ENCODE measurements at regions not wholly inside any gene's neighbourhood (a gene's known extent, or its start where the extent isn't known, plus 50 kb on each side); places are given as distances from the start of the nearest gene placed in this dataset.

DNA sequence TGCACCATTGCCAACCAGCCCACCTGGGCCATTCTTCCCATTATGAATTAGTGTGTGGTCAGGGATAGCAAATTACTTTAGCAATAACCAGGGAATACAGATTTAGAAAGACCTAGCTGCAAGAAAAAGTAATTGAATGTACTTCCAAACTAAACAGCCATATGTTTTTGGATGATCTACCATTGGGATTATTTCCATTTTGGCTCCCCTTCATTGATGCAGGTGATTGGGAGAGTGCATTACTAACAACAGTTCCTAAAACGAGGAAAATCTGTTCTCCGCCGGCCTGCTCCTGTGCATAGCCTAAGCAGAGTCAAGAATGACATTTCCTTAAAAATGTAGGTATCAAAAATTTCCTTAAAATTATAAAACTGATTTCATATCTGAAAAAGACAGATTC lies 58.5 kb downstream of the MAIP1 start:
- DNase-seq: no peak

- no peak for DNase-seq
These were observed 66.2 kb downstream of the MAIP1 start for GRCh38 chr2:200021449-200022114.

DNA sequence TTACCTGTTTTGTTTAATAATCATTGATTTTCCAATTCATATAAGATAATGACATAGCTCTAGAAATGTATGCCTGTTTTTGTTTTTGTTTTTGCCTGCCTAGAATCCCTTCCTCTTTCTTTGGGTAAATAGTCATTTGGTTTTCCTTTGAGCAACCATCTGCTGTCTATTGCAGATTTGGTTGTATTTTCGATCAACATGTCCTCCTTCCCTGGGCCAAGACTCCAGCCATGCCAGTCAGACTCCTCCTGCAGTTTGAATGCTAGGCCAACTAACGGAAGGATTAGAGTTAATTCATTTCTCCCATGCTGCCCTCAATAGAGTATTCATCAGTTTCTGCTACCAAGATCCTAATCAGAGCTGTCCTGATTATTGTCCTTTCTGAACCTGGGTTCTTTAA lies 67.1 kb downstream of the MAIP1 start:
- no peak for DNase-seq

- DNase-seq: no peak
These were observed 68.2 kb downstream of the MAIP1 start for GRCh38 chr2:200023570-200023969.

DNA sequence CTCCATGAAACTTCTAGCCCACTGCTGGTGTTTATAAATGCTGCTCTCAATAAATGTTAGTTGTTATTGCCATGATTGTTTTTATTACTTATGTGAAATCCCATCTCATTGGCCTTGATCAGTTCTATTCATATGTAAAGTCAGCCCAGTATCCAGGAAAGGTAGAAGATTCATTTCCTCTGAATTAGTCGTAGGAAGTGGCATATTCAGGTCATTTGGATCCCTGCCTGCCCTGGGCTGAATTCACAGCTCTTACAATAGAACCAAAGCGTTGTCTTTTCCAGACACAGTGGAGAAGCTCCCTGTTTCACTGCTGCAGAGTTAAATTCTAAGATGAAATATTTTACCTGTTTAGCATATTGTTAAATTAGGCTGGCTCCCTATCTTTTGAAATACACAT lies 70.3 kb downstream of the MAIP1 start:
- DNase-seq: no peak

DNA sequence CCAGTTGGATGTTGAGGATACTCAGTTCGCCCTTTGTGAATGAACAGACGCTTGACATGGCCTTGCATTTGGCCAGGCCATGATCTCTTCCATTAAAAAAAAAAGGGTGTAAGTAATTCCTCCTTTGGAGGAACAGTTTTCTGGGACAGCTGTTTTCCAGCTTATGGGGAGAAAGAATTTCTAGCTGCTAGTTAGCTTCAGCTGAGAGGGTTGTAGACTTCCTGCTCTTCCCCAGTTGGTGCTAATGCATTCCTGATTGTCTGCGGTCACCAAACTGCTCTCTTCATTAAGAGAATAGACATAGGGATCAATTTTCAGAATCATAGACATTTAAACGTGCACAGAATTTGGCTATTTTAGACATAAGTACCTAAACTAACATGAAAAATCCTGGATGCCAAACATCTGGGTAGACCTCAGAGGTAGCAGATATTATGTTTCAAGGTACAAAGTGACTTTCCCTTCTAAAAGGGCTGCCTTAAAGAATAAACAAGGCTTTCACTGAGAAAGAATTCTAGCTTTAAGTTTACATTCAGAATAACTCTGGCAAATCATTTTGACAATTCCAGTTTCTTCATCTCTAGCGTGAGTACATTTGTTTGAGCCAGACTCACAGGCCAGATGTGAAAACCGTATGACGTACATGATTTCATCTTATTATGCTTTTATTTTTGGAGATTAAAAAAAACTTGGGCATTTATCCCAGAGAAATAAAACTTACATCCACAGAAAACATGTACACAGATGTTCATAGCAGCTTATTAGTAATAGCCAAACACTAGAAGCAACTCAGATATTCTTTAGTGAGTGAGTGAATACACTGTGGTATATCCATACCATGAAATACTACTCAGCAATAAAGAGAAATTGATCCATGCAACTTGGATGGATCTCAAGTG lies 71.2 kb downstream of the MAIP1 start:
- DNase-seq: no peak

GRCh38 chr2:200028998-200029397 lies 73.6 kb downstream of the MAIP1 start:
- no peak for DNase-seq

GRCh38 chr2:200032895-200033294 lies 77.5 kb downstream of the MAIP1 start:
- DNase-seq: no peak

GRCh38 chr2:200033929-200034328 lies 78.5 kb downstream of the MAIP1 start:
- no peak for DNase-seq

DNA sequence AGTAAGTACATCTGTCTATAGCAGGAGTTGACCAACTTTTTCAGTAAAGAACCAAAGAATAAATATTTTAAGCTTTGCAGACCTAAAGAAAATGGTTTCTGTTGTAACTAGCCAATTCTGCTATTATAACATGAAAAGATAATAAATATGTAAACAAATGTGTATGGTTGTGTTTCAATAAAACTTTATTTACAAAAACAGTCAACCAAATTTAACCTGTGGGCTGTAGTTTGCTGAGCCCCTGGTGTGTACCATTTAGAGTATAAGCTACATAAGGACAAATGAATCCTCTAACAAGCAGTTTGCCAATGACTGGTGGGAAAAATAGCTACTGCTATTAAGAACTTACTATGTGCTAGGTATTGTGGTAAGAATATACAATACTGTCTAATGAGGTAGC lies 79.4 kb downstream of the MAIP1 start:
- DNase-seq: no peak

GRCh38 chr2:200039724-200040650 lies 84.6 kb downstream of the MAIP1 start:
- no peak for DNase-seq

DNA sequence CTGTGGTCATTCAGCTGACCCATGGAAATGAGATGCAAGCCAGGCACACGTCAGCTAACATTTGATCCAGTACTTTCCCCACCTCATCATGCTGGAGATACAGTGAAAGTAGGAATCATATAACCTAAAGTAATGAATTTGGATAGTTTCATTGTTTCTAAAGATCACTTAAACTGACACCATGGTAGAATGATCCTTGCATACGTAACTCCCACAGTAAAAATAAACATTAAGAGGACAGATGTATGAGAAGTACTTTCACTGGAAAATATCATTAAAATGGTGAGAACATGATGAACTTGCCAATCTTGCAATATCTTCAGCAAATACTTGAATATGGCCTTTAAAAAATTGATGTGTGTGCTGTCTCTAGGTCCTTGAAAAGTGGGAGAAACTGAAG lies 85.4 kb downstream of the MAIP1 start:
- DNase-seq: no peak

DNA sequence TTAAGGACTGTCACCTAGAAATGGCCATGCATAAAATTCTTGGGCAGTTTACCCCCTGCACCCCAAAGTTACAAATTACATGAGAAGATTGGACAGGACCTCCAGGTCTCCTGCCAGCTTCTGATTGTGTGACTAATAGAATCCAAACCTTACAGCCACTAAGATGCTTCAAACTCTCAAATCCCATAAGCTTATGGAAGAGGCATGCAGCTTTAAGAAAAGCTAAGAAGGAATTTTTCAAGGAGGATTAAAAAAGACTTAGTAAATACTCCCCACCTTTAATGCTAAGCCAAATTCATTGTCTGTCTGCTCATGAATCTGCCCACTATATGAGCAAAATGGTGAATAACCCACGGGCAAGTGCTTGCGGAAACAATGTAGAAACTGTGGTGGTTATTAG lies 86.3 kb downstream of the MAIP1 start:
- DNase-seq: no peak

DNA sequence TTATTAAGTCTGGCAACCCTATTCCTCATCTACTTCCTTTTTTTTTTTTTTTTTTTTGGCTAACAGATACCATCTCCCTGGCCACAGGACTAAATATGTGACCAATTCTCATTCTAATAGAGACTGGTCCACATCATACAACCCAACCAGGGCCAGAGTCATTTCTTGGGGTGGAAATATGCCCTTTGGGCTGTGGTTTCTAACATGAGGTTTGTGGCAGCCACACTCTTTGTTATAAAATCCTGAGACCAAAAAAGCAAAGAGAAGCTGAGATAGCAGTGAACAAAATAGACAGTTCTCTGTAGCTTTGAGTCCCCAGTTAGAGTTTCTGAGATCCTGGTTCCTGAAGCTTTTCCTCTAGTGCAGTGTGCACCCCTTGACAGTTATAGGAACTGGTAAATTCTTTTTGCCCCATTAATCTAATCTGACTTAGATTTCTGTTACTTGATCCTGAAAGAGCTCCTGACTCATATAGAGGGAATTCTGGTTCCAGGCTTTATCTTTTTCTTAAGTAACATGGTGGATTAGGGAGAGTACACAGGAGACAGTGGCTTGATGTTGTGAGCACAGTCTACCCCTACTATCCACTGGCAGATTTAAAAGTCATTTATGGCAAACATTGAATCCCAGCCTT lies 86.8 kb downstream of the MAIP1 start:
- no peak for DNase-seq

DNA sequence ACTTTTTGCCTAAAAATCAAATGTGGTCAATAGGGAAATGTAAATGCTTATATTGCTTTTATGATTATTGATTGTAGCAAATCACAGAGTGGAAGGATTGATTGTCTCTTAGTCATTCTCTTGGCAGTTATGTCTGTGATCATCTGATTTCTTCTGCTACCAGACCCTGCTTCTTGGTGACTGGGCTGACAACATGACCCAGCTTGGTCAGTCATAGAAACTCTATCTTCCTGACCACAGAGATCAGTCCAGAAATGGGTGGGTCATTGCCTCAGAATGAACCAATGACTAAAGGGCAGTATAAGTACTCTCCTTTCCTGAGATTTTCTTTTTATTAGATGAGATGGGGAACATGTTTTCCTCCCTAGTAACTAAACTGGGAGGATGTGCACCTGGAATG lies 87.6 kb downstream of the MAIP1 start:
- DNase-seq: no peak

- no peak for DNase-seq
These were observed 89.1 kb downstream of the MAIP1 start for GRCh38 chr2:200044453-200044852.

DNA sequence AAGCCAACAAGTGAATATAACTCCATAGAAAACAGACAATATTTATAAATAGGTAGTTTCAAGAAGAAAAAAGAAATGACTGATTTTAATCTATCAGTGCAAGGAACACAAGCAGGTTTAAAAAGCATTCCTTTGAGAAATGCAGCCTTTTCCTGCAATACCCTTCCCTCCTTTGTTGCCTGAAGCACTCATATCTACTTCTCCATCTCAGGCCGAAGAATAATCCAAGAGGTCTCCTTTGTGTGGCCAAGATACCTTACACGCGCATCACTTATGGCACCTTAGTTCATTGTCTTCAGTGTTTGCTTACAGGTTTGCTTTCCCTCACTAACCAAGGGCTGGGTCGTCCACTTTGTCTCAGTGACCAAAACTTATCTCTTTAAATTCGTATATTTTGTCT lies 93.0 kb downstream of the MAIP1 start:
- no peak for DNase-seq

GRCh38 chr2:200049086-200049485 lies 93.7 kb downstream of the MAIP1 start:
- DNase-seq: no peak

DNA sequence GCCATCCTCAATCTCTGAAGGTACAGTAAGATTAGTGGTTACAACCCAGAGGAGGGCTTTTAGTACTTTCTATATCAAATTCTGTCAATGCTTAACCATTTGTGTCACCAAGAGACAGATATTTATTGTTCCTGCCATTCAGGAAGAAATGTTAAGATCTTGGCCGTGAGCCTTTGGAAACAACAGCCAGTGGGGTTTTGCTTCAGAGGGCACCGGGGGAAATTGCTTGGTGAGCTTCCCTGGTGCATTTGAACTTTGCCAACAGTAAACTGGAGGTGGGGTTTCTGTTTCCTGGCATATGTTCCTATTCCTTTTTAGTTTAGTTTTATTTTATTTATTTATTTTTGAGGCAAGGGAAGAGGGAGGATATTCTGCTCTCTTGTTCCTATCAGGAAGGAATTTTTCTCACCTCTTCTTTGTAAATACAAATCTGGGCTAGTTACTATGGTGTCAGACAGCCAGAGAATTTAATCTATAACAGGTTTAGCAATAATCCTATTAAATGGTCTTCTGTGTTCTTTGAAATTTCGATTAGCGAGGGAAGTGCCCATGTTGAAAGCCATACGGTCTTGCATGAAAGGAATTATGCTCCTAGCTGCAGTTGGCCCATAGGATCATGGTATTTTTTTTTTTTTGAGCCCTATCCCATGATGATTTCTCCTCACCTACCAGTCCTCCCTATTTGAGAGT lies 95.7 kb downstream of the MAIP1 start:
- DNase-seq: no peak

GRCh38 chr2:200051611-200051945 lies 96.2 kb downstream of the MAIP1 start:
- DNase-seq: no peak

- DNase-seq: no peak
These were observed 97.2 kb downstream of the MAIP1 start for GRCh38 chr2:200052627-200053026.

GRCh38 chr2:200054681-200055468 lies 99.5 kb downstream of the MAIP1 start:
- no peak for DNase-seq

All from activated CD4-positive, alpha-beta T cell treated with anti-CD3 and anti-CD28 coated beads, Interleukin-2, amount 50 U/mL, for 16 hours (primary cell).